ENCODE measurements at regions not wholly inside any gene's neighbourhood (a gene's known extent, or its start where the extent isn't known, plus 50 kb on each side); places are given as distances from the start of the nearest gene placed in this dataset.

DNA sequence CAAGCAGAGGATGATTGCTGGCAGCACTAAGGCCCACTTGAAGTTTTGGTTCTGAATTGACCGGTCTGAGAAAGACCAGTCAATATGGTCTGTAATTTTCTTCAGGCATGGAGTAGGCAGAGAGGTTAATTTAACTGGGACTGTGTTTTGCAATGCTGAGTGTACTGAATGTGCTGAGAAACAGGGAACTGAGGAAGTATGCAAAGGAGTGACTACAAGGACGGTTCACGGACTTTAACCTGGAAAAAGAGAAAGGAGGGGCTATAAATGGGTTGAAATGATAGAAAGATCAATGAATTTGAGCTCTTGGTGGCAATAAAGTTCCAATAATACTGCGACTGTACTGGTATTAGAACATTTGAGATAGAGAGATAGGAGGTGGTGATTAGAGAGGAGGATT, 84.5 kb downstream of the MAGEB17 start:
- TF ChIP-seq, protein P1, sequence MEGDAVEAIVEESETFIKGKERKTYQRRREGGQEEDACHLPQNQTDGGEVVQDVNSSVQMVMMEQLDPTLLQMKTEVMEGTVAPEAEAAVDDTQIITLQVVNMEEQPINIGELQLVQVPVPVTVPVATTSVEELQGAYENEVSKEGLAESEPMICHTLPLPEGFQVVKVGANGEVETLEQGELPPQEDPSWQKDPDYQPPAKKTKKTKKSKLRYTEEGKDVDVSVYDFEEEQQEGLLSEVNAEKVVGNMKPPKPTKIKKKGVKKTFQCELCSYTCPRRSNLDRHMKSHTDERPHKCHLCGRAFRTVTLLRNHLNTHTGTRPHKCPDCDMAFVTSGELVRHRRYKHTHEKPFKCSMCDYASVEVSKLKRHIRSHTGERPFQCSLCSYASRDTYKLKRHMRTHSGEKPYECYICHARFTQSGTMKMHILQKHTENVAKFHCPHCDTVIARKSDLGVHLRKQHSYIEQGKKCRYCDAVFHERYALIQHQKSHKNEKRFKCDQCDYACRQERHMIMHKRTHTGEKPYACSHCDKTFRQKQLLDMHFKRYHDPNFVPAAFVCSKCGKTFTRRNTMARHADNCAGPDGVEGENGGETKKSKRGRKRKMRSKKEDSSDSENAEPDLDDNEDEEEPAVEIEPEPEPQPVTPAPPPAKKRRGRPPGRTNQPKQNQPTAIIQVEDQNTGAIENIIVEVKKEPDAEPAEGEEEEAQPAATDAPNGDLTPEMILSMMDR (IDR thresholded peaks at IDR 0.05; ENCODE audit: extremely low read depth, insufficient read depth, missing control alignments) = no peak
- in situ Hi-C loops (cut with MboI; ENCODE audit: low pct_unique_long_range_greater_than_20kb, low sequenced_read_pairs, unreplicated experiment) = no loop called here
- DNase-seq (ENCODE audit: low spot score) = no peak

DNA sequence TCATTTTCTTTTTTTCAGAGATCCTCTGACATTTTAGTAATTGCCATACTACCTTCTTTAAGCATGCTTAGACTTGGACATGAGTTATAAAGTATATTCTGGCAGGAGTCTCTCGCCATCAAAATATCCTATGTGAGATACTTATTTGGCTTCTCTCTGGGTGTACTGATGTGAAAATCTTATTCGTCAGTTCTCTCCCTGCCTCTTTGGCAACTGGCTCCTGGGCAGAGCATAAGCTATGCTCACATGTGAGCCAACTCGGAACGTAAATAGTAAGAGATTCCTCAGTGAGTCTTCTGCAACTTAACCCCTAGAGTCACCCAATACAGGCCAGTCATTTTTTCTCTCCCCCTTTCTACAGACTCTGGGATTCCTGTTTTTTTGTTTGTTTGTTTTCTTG, 91.6 kb downstream of the MAGEB17 start:
- in situ Hi-C loops (cut with MboI; ENCODE audit: low pct_unique_long_range_greater_than_20kb, low sequenced_read_pairs, unreplicated experiment) = no loop called here
- TF ChIP-seq, protein P1 (IDR thresholded peaks at IDR 0.05; ENCODE audit: extremely low read depth, insufficient read depth, missing control alignments) = no peak
- no peak for DNase-seq (ENCODE audit: low spot score)

DNA sequence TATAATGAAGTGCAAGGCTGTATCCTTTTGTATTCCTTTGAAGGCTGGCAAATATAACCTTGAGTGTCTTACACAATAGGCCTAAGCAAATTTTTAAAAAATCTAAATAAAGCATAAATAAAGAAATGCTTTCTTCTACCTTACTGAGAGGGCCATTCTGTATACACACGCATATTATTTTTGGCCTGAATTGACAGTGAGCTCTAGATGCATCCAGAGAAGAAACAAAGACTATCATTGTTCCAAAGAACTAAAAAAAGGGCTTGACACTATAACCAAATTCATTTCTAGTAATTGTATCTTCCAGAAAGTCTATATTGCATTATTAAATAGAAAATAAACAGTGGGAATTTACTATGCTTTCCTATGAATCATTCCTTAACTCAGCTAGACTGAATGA, 100.2 kb downstream of the MAGEB17 start:
- TF ChIP-seq, protein P1 (IDR thresholded peaks at IDR 0.05; ENCODE audit: extremely low read depth, insufficient read depth, missing control alignments) = no peak
- in situ Hi-C loops (cut with MboI; ENCODE audit: low pct_unique_long_range_greater_than_20kb, low sequenced_read_pairs, unreplicated experiment) = no loop called here
- DNase-seq (ENCODE audit: low spot score) = no peak

DNA sequence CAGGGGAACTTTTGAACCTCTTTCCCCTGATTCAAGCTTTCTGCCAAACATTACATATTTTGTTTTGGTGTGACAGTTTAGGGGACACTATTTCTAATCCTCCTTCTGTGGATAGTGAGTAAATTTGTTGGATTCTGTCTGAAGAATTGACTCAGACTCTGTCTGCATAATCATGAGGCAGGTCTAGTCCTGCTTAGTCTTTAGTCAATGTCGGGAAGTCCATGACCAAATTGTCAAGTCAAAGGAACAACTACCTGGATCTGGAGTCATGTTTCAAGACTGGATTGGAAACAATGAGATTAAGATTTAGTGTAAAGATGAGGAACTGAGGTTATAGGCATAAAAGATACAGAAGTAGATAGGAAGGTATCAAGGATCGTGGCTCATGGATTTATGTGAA, 100.9 kb downstream of the MAGEB17 start:
- no peak for DNase-seq (ENCODE audit: low spot score)
- TF ChIP-seq, protein P1 (IDR thresholded peaks at IDR 0.05; ENCODE audit: extremely low read depth, insufficient read depth, missing control alignments) = no peak
- in situ Hi-C loops (cut with MboI; ENCODE audit: low pct_unique_long_range_greater_than_20kb, low sequenced_read_pairs, unreplicated experiment) = no loop called here

DNA sequence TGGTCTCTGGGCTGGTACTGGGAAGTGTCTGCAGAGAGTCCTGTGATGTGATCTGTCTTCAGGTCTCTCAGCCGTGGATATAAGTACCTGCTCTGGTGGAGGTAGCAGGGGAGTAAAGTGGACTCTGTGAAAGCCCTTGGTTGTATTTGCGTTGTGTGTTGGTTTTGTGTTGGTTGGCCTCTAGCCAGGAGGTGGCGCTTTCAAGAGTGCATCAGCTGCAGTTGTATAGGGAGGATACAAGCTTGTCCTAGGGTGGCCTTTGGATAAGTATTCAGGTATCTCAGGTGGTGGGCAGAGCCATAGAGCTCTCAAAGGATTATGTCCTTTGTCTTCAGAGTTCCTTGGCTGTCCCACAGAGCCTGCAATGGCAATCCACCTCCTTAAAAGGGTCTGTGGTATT, 111.6 kb downstream of the MAGEB17 start:
- in situ Hi-C loops (cut with MboI; ENCODE audit: low pct_unique_long_range_greater_than_20kb, low sequenced_read_pairs, unreplicated experiment) = no loop called here
- no peak for DNase-seq (ENCODE audit: low spot score)
- TF ChIP-seq, protein P1 (IDR thresholded peaks at IDR 0.05; ENCODE audit: extremely low read depth, insufficient read depth, missing control alignments) = no peak

DNA sequence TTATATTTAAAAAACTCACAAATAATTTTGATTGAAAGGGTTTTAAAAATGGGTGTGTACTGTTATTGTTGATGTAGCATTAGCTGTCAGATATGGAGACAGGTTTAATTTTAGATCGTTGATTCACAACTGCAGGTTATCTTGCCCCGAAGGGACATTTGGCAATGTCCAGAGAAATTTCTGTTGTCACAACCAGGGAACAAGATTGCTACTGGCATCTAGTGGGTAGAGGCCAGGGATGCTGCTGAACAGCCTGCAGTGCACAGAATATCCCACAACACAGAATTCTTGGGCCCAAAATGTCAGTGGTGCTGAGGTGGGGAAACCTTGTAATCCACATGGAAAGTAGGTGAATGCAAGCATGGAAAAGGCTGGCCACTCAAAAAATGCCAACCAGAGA, 114.9 kb downstream of the MAGEB17 start:
- in situ Hi-C loops (cut with MboI; ENCODE audit: low pct_unique_long_range_greater_than_20kb, low sequenced_read_pairs, unreplicated experiment) = no loop called here
- DNase-seq (ENCODE audit: low spot score) = no peak
- TF ChIP-seq, protein P1 (IDR thresholded peaks at IDR 0.05; ENCODE audit: extremely low read depth, insufficient read depth, missing control alignments) = no peak

DNA sequence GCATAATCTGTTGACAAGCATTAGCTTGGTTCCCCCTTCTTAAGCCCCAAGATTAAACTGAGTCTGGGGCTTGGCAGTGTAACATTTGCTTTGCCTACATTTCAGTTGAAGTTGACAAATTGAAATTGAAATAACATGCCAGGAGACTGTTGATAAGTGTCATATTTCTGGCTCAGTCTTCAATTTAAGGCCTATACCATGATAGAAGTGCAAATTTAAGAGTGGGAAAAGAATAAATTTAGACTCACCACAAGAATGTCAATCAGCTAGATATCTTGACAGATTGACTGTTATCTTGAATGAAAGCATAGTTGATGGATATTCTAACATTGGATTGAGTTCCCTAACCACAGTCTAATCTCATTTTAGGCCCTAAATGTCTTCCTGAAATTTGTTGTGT, 117.6 kb downstream of the MAGEB17 start:
- DNase-seq (ENCODE audit: low spot score) = no peak
- in situ Hi-C loops (cut with MboI; ENCODE audit: low pct_unique_long_range_greater_than_20kb, low sequenced_read_pairs, unreplicated experiment) = no loop called here

More for the DNA sequence above, 117.6 kb downstream of the MAGEB17 start:
- TF ChIP-seq, protein P1 (IDR thresholded peaks at IDR 0.05; ENCODE audit: extremely low read depth, insufficient read depth, missing control alignments) = no peak

All from GM13977 (cell line).